ENCODE measurements at regions not wholly inside any gene's neighbourhood (a gene's known extent, or its start where the extent isn't known, plus 50 kb on each side); places are given as distances from the start of the nearest gene placed in this dataset.

- H3K9me3 Mint-ChIP-seq (ENCODE audit: unreplicated experiment): no peaks in the 10 kb centered on the region
- peak overlapping the region; percentile 18 for H3K27ac Mint-ChIP-seq (ENCODE audit: unreplicated experiment)
These were observed 54.2 kb upstream of the CTDP1 start for GRCh38 chr18:79625195-79625923.

GRCh38 chr18:79625924-79626561 is 53.6 kb upstream of the CTDP1 start:
- Mint-ChIP-seq H3K9me3 (ENCODE audit: unreplicated experiment) (no peaks in the 10 kb centered on the region), H3K27ac (ENCODE audit: unreplicated experiment) (no peak overlapping the region), H3K36me3 (ENCODE audit: low read depth, unreplicated experiment) (peaks cover 7% of the 10 kb centered on the region), H3K27me3 (ENCODE audit: unreplicated experiment) (peaks cover 12% of the 10 kb centered on the region), H3K4me3 (ENCODE audit: unreplicated experiment) (no peak overlapping the region), H3K4me1 (ENCODE audit: unreplicated experiment) (peaks cover 18% of the 10 kb centered on the region)
- DNase-seq (ENCODE audit: low spot score): no peak
- no peak for TF ChIP-seq CTCF (IDR thresholded peaks at IDR 0.05; ENCODE audit: unreplicated experiment)

More at GRCh38 chr18:79625195-79625923, 54.2 kb upstream of the CTDP1 start:
- Mint-ChIP-seq H3K36me3 (ENCODE audit: low read depth, unreplicated experiment) (peaks cover 7% of the 10 kb centered on the region), H3K4me3 (ENCODE audit: unreplicated experiment) (peak overlapping the region; percentile 34), H3K27me3 (ENCODE audit: unreplicated experiment) (peaks cover 11% of the 10 kb centered on the region), H3K4me1 (ENCODE audit: unreplicated experiment) (peaks cover 18% of the 10 kb centered on the region)
- no peak for DNase-seq (ENCODE audit: low spot score)
- TF ChIP-seq CTCF (IDR thresholded peaks at IDR 0.05; ENCODE audit: unreplicated experiment): no peak

- Mint-ChIP-seq H3K9me3 (ENCODE audit: unreplicated experiment) (no peaks in the 10 kb centered on the region), H3K36me3 (ENCODE audit: low read depth, unreplicated experiment) (peaks cover 8% of the 10 kb centered on the region), H3K4me1 (ENCODE audit: unreplicated experiment) (peaks cover 18% of the 10 kb centered on the region), H3K4me3 (ENCODE audit: unreplicated experiment) (no peak overlapping the region), H3K27me3 (ENCODE audit: unreplicated experiment) (peaks cover 12% of the 10 kb centered on the region), H3K27ac (ENCODE audit: unreplicated experiment) (no peak overlapping the region)
- no peak for DNase-seq (ENCODE audit: low spot score)
- TF ChIP-seq CTCF (IDR thresholded peaks at IDR 0.05; ENCODE audit: unreplicated experiment): no peak
These were observed 52.5 kb upstream of the CTDP1 start for GRCh38 chr18:79626905-79627749.

GRCh38 chr18:79627750-79628294 is 51.8 kb upstream of the CTDP1 start:
- peaks cover 18% of the 10 kb centered on the region for H3K4me1 Mint-ChIP-seq (ENCODE audit: unreplicated experiment)
- H3K27ac Mint-ChIP-seq (ENCODE audit: unreplicated experiment): no peak overlapping the region
- H3K9me3 Mint-ChIP-seq (ENCODE audit: unreplicated experiment): no peaks in the 10 kb centered on the region
- H3K27me3 Mint-ChIP-seq (ENCODE audit: unreplicated experiment): peaks cover 12% of the 10 kb centered on the region
- TF ChIP-seq CTCF (IDR thresholded peaks at IDR 0.05; ENCODE audit: unreplicated experiment): no peak
- peaks cover 10% of the 10 kb centered on the region for H3K36me3 Mint-ChIP-seq (ENCODE audit: low read depth, unreplicated experiment)
- DNase-seq (ENCODE audit: low spot score): no peak
- no peak overlapping the region for H3K4me3 Mint-ChIP-seq (ENCODE audit: unreplicated experiment)

Measured in endothelial cell (in vitro differentiated cells).